GM23338 (cell line): ENCODE measurements at regions not wholly inside any gene's neighbourhood (a gene's known extent, or its start where the extent isn't known, plus 50 kb on each side); places are given as distances from the start of the nearest gene placed in this dataset.

ENCODE experiments used
- CREB1 ChIP-seq: fragments of 250-450 bp; sonication (Bioruptor Pico); IDR thresholded peaks from 2 replicates; pipeline ENCODE4 v1.5.0; 2020; ENCODE audit warnings: low read depth, mild to moderate bottlenecking, moderate library complexity
- ETS1 ChIP-seq: IDR thresholded peaks from 2 replicates; pipeline ENCODE4 v1.6.1; 2016; ENCODE audit warnings: antibody characterized with exemption
- EZH2 ChIP-seq: fragments of 200-600 bp; sonication (generic); IDR thresholded peaks from one replicate; pipeline ENCODE4 v1.8.0; 2017; ENCODE audit warnings: antibody characterized with exemption, mild to moderate bottlenecking, low read depth; ENCODE audit not compliant: unreplicated experiment
- EZH2phosphoT487 ChIP-seq: fragments of 200-600 bp; sonication (generic); IDR thresholded peaks from one replicate; pipeline ENCODE4 v1.8.1; 2018; ENCODE audit warnings: antibody characterized with exemption; ENCODE audit not compliant: unreplicated experiment
- JUNB ChIP-seq: IDR thresholded peaks from one replicate; pipeline ENCODE4 v1.6.1; 2016; ENCODE audit warnings: antibody characterized with exemption; ENCODE audit not compliant: unreplicated experiment
- NANOG ChIP-seq: IDR thresholded peaks from 2 replicates; pipeline ENCODE4 v1.6.1; 2016; ENCODE audit warnings: antibody characterized with exemption, borderline replicate concordance
- POLR2AphosphoS5 ChIP-seq: IDR thresholded peaks from 2 replicates; pipeline ENCODE4 v1.6.1; 2016; ENCODE audit warnings: antibody characterized with exemption, low read depth
- ZNF114 ChIP-seq: fragments of 250-450 bp; sonication (Bioruptor Pico); IDR thresholded peaks from 2 replicates; pipeline ENCODE4 v1.5.0; 2020; ENCODE audit warnings: mild to moderate bottlenecking, moderate library complexity
- ZNF331 ChIP-seq: fragments of 250-450 bp; sonication (Bioruptor Pico); IDR thresholded peaks from 2 replicates; pipeline ENCODE4 v1.5.0; 2020; ENCODE audit warnings: low read depth, mild to moderate bottlenecking, moderate library complexity
- TF ChIP-seq, protein P1 (sequence below), 2 experiments: fragments of 200-600 bp in 1 of 2; sonication (generic) in 1 of 2; conservative IDR thresholded peaks; 2 replicates each; pipeline versions ENCODE4 v1.5.1 to v1.6.1; 2016 to 2017; ENCODE audit warnings: antibody characterized with exemption in 2 of 2, low read depth in 2 of 2, mild to moderate bottlenecking in 2 of 2, moderate library complexity in 1 of 2
- TF ChIP-seq, protein P2 (sequence below): IDR thresholded peaks from one replicate; pipeline ENCODE4 v1.6.1; 2018; ENCODE audit warnings: antibody characterized with exemption; ENCODE audit not compliant: unreplicated experiment

DNA sequence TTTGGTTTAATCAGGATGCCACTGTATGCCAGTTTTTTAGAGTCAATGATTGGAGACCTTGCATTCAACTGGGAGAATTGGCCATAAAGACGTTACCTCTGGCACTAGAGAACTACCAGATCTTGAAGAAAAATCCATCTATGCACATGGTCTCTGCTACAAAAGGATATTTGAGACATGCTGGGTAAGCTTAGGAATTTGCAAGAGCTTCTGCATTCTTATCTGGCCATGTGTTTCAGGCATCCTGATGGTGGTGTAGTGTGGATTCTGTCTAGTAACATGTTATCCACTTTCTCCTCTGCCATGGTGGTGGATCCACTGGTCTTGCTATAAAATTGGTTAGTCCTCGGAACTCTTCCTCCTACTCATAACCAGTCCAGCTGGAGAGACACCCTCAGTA, 185.3 kb upstream of the WDFY3 start:
- TF ChIP-seq, protein P1, sequence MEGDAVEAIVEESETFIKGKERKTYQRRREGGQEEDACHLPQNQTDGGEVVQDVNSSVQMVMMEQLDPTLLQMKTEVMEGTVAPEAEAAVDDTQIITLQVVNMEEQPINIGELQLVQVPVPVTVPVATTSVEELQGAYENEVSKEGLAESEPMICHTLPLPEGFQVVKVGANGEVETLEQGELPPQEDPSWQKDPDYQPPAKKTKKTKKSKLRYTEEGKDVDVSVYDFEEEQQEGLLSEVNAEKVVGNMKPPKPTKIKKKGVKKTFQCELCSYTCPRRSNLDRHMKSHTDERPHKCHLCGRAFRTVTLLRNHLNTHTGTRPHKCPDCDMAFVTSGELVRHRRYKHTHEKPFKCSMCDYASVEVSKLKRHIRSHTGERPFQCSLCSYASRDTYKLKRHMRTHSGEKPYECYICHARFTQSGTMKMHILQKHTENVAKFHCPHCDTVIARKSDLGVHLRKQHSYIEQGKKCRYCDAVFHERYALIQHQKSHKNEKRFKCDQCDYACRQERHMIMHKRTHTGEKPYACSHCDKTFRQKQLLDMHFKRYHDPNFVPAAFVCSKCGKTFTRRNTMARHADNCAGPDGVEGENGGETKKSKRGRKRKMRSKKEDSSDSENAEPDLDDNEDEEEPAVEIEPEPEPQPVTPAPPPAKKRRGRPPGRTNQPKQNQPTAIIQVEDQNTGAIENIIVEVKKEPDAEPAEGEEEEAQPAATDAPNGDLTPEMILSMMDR (conservative IDR thresholded peaks at IDR 0.05; ENCODE audit: low read depth in 2 of 2), result no peak
- TF ChIP-seq EZH2phosphoT487 (no peak), EZH2 (no peak), POLR2AphosphoS5 (no peak), ZNF114 (CRISPR knock-in tag) (no peak), NANOG (no peak), ZNF331 (CRISPR knock-in tag) (no peak), CREB1 (no peak), JUNB (no peak), ETS1 (no peak)
- TF ChIP-seq, protein P2, sequence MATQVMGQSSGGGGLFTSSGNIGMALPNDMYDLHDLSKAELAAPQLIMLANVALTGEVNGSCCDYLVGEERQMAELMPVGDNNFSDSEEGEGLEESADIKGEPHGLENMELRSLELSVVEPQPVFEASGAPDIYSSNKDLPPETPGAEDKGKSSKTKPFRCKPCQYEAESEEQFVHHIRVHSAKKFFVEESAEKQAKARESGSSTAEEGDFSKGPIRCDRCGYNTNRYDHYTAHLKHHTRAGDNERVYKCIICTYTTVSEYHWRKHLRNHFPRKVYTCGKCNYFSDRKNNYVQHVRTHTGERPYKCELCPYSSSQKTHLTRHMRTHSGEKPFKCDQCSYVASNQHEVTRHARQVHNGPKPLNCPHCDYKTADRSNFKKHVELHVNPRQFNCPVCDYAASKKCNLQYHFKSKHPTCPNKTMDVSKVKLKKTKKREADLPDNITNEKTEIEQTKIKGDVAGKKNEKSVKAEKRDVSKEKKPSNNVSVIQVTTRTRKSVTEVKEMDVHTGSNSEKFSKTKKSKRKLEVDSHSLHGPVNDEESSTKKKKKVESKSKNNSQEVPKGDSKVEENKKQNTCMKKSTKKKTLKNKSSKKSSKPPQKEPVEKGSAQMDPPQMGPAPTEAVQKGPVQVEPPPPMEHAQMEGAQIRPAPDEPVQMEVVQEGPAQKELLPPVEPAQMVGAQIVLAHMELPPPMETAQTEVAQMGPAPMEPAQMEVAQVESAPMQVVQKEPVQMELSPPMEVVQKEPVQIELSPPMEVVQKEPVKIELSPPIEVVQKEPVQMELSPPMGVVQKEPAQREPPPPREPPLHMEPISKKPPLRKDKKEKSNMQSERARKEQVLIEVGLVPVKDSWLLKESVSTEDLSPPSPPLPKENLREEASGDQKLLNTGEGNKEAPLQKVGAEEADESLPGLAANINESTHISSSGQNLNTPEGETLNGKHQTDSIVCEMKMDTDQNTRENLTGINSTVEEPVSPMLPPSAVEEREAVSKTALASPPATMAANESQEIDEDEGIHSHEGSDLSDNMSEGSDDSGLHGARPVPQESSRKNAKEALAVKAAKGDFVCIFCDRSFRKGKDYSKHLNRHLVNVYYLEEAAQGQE, result no peak
